Spleen (tissue), 7 donors: ENCODE measurements at regions not wholly inside any gene's neighbourhood (a gene's known extent, or its start where the extent isn't known, plus 50 kb on each side); places are given as distances from the start of the nearest gene placed in this dataset.

Experiments
- POLR2A ChIP-seq, 3 donors: fragments of 450-650 bp; IDR thresholded peaks; one replicate each; pipeline ENCODE4 v1.5.1; 2017; ENCODE audit warnings: antibody characterized with exemption in 3 of 3, mild to moderate bottlenecking in 1 of 3
- POLR2AphosphoS5 ChIP-seq, 3 donors: sonication (generic); formaldehyde crosslinking; IDR thresholded peaks; one replicate each; pipeline ENCODE4 v1.5.1; 2017; ENCODE audit warnings: antibody characterized with exemption in 3 of 3
- TF ChIP-seq, protein P1 (sequence below), 11 experiments: fragments of 200-600 bp in 7 of 11; fragments of 450-650 bp in 4 of 11; sonication (generic) in 4 of 11; IDR thresholded peaks in 8 of 11; conservative IDR thresholded peaks in 3 of 11; 1 replicate in 7 of 11; 2 replicates in 4 of 11; pipeline versions ENCODE4 v1.4.0 to v1.8.0; 2016 to 2021; ENCODE audit warnings: antibody characterized with exemption in 11 of 11, inconsistent platforms in 4 of 11, mild to moderate bottlenecking in 1 of 11
- donor health status: DM: no; HTN: no; CAD: no; lungs with moderate emphysema.
- donor health status: DM: no; HTN: no; CAD: no.
- donor health status: DM: no; HTN: no; CAD: no.

DNA sequence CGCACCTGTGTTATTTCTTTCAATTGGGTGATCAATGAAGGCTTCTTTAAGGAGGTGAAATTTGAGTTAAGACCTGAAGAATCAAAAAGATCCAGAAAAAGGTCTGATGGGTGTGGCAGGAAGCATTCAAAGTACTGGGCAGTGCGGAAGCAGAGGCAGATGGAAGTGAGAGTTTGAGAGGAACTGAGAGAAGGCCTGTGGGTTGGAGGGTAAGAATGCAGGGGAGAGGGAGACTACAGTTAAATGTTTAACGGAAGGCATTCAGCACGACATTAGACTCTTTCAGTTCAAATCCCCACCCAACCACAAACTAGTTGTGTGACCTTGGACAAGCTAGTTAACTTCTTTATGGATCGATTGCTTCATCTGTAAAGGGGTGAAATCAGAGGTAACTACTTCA, 50.5 kb upstream of the GCM1 start:
- TF ChIP-seq, protein P1, sequence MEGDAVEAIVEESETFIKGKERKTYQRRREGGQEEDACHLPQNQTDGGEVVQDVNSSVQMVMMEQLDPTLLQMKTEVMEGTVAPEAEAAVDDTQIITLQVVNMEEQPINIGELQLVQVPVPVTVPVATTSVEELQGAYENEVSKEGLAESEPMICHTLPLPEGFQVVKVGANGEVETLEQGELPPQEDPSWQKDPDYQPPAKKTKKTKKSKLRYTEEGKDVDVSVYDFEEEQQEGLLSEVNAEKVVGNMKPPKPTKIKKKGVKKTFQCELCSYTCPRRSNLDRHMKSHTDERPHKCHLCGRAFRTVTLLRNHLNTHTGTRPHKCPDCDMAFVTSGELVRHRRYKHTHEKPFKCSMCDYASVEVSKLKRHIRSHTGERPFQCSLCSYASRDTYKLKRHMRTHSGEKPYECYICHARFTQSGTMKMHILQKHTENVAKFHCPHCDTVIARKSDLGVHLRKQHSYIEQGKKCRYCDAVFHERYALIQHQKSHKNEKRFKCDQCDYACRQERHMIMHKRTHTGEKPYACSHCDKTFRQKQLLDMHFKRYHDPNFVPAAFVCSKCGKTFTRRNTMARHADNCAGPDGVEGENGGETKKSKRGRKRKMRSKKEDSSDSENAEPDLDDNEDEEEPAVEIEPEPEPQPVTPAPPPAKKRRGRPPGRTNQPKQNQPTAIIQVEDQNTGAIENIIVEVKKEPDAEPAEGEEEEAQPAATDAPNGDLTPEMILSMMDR (IDR thresholded peaks at IDR 0.05 in 8 of 11, conservative IDR thresholded peaks at IDR 0.05 in 3 of 11): no peak
- TF ChIP-seq POLR2AphosphoS5 (IDR thresholded peaks at IDR 0.05): peak in 1 of 3 donors; percentile 74
- no peak for TF ChIP-seq POLR2A (IDR thresholded peaks at IDR 0.05)
